Peyer's patch (tissue), 4 donors: ENCODE measurements at regions not wholly inside any gene's neighbourhood (a gene's known extent, or its start where the extent isn't known, plus 50 kb on each side); places are given as distances from the start of the nearest gene placed in this dataset.

Source experiments
- POLR2A ChIP-seq, 2 donors: fragments of 450-650 bp; IDR thresholded peaks; one replicate each; pipeline ENCODE4 v1.5.1; 2017; ENCODE audit warnings: antibody characterized with exemption in 2 of 2, mild to moderate bottlenecking in 2 of 2, moderate library complexity in 2 of 2
- TF ChIP-seq, protein P1 (sequence below), 6 experiments: fragments of 450-650 bp in 4 of 6; fragments of 200-600 bp in 2 of 6; sonication (generic) in 1 of 6; IDR thresholded peaks; one replicate each; pipeline ENCODE4 v1.5.1; 2017 to 2019; ENCODE audit warnings: antibody characterized with exemption in 6 of 6, mild to moderate bottlenecking in 3 of 6, moderate library complexity in 1 of 6

DNA sequence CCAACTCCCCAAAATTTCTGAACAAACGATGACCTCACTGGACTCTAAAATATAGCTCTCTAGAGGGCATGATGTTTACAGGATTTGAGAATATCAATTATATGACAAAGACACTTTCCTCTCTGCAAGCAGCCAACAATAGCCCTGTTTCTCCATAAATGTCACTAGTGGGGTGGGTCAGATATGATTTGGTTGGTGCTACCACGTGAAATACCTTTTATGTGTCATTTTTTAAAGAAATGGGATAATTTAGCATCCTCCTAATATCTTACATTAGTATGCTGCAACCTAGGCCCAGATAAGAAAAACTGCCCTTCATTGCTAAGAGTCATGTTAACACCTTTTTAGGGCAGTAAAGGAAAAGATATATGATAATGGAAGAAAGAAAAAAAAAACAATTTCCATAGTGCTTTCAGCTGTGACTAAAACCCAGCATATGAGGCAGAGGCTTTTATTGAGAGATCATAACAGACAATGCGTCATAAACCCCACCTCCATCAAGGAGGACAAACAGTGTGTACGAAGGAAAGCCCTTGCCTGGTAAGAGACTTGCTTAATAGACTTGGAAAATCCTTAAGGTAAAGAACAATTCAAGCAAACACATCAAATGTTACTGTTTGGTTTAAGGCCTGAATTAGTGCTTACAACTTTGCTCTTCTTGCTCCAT is 372.4 kb upstream of the PAPPA start:
- TF ChIP-seq, protein P1, sequence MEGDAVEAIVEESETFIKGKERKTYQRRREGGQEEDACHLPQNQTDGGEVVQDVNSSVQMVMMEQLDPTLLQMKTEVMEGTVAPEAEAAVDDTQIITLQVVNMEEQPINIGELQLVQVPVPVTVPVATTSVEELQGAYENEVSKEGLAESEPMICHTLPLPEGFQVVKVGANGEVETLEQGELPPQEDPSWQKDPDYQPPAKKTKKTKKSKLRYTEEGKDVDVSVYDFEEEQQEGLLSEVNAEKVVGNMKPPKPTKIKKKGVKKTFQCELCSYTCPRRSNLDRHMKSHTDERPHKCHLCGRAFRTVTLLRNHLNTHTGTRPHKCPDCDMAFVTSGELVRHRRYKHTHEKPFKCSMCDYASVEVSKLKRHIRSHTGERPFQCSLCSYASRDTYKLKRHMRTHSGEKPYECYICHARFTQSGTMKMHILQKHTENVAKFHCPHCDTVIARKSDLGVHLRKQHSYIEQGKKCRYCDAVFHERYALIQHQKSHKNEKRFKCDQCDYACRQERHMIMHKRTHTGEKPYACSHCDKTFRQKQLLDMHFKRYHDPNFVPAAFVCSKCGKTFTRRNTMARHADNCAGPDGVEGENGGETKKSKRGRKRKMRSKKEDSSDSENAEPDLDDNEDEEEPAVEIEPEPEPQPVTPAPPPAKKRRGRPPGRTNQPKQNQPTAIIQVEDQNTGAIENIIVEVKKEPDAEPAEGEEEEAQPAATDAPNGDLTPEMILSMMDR (IDR thresholded peaks at IDR 0.05) = no peak
- TF ChIP-seq POLR2A (IDR thresholded peaks at IDR 0.05) = no peak
